ENCODE measurements at regions not wholly inside any gene's neighbourhood (a gene's known extent, or its start where the extent isn't known, plus 50 kb on each side); places are given as distances from the start of the nearest gene placed in this dataset.

DNA sequence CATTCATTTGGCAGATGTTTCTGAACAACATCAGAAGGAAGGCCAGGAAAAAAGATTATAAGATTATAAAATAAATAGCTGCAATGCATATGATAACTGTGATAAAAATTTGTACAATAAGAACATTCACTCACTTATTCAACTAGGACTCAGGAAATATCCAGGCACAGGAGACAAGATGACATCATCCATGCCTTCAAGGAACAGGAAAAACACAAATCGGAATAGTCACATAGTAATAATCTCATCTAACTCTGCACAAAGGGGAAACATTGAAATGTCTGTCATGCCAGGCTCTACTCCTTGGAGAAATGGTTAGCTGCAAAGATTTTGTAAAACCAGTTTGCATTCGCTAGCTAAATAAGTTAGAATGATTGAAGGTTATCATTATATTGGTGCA, 233.5 kb upstream of the AGTR1 start:
- TF ChIP-seq, protein P1, sequence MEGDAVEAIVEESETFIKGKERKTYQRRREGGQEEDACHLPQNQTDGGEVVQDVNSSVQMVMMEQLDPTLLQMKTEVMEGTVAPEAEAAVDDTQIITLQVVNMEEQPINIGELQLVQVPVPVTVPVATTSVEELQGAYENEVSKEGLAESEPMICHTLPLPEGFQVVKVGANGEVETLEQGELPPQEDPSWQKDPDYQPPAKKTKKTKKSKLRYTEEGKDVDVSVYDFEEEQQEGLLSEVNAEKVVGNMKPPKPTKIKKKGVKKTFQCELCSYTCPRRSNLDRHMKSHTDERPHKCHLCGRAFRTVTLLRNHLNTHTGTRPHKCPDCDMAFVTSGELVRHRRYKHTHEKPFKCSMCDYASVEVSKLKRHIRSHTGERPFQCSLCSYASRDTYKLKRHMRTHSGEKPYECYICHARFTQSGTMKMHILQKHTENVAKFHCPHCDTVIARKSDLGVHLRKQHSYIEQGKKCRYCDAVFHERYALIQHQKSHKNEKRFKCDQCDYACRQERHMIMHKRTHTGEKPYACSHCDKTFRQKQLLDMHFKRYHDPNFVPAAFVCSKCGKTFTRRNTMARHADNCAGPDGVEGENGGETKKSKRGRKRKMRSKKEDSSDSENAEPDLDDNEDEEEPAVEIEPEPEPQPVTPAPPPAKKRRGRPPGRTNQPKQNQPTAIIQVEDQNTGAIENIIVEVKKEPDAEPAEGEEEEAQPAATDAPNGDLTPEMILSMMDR (optimal IDR thresholded peaks at IDR 0.05 in 1 of 3, IDR thresholded peaks at IDR 0.05 in 1 of 3, conservative IDR thresholded peaks at IDR 0.05 in 1 of 3; ENCODE audit: extremely low read depth in 1 of 3, insufficient read depth in 2 of 3, low read length in 3 of 3): no peak
- no peak for TF ChIP-seq EZH2 (IDR thresholded peaks at IDR 0.05; ENCODE audit: low read length)

All from keratinocyte (primary cell).